ENCODE measurements at regions not wholly inside any gene's neighbourhood (a gene's known extent, or its start where the extent isn't known, plus 50 kb on each side); places are given as distances from the start of the nearest gene placed in this dataset.

DNA sequence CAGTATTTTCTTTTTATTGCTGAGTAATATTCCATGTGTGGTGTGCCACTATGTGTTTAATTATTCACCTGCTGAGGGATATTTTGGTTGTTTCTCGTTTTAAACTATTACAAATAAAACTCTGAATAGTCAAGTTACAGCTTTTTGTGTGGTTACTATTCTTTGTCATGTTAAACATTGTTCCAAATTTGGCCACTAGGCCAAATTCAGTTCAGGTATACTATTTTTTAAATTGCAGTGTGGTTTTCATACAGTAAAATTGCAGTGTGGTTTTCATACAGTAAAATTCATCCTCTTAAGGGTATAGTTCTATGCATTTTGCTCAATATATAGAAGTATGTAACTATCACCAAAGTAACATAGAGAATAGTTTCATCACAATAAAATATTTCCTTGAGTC is 97.4 kb upstream of the FAM3C start:
- TF ChIP-seq, protein P1, sequence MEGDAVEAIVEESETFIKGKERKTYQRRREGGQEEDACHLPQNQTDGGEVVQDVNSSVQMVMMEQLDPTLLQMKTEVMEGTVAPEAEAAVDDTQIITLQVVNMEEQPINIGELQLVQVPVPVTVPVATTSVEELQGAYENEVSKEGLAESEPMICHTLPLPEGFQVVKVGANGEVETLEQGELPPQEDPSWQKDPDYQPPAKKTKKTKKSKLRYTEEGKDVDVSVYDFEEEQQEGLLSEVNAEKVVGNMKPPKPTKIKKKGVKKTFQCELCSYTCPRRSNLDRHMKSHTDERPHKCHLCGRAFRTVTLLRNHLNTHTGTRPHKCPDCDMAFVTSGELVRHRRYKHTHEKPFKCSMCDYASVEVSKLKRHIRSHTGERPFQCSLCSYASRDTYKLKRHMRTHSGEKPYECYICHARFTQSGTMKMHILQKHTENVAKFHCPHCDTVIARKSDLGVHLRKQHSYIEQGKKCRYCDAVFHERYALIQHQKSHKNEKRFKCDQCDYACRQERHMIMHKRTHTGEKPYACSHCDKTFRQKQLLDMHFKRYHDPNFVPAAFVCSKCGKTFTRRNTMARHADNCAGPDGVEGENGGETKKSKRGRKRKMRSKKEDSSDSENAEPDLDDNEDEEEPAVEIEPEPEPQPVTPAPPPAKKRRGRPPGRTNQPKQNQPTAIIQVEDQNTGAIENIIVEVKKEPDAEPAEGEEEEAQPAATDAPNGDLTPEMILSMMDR (IDR thresholded peaks at IDR 0.05), result no peak
- no peak for TF ChIP-seq POLR2AphosphoS5 (IDR thresholded peaks at IDR 0.05; ENCODE audit: insufficient read depth in 1 of 2, low read depth in 1 of 2)
